Fibroblast of skin of scalp (primary cell): ENCODE measurements at regions not wholly inside any gene's neighbourhood (a gene's known extent, or its start where the extent isn't known, plus 50 kb on each side); places are given as distances from the start of the nearest gene placed in this dataset.
"Not testable (repeated sequence)": the region's sequence is repeated elsewhere in the genome, so short reads cannot be mapped to it uniquely, and the experiment has no call there.

Experiments
- DNase-seq: peaks from one replicate; pipeline ENCODE4 v3.0.0-alpha.2; 2013

DNA sequence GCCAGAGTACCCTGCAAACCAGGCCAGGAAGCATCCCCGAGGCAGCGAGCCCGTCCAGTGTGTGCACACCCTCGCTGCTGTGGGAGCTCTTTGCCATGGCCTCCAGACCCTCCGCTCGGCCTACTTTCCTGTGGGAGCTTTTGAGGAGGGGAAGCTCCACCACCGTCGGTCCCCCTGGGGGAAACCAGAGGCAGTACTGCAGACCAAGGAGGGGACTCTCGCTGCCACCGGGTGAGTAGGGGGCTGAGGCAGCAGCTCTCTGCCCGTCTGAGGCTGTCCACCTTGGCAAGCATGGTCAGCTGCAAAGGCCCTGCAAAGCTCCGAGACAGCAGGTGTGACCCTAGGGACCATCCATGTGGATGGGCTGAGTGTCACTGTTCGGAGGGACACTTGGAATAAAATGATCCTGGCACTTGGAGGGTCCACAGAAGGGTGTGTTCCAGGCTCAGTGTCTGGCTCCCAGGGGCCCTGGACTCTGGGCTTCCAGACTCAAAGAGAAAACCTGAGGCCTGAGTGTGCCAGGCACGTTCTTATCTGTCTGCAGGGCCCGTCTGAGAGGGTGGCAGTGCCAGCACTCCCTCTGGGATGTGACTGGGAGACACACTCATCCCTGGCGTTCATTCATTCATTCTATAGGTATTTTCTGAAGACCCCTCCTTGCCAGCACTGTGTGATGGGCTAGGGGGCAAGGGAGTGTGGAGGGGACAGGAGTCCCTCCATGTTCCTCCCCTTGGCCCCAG, 282.8 kb upstream of the HS6ST1 start:
- no peak for DNase-seq

DNA sequence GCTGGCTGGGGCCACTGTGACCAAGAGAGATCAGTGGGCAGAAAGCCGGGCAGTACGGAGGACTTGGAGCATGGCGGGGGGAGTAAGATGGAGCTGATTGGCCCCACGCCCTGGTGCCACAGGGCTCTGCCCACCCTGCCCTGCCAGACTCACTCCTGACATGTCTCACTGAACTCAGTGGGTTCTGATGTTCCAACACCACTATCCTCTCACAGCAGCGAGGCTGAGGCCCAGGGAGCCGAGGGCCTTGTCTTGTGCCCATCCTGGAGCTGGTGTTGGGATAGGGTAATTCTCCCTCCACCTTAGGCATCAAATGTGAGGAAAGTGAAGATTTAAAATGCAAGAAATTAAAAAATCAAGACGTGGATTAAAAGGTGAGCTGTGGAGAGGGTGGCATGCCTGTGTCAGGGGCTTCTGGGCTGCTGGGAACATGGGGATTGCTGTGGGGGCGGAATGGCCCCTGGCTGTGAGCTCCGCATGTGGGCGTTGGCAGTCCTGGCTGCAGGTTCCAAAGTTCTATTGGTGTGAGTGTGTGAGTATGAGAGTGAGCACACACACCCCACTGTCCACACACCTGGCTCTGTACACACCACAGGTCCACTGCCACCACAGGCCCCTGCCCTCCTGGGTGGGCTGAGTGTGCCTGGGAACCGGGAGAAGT, 283.5 kb upstream of the HS6ST1 start:
- no peak for DNase-seq

DNA sequence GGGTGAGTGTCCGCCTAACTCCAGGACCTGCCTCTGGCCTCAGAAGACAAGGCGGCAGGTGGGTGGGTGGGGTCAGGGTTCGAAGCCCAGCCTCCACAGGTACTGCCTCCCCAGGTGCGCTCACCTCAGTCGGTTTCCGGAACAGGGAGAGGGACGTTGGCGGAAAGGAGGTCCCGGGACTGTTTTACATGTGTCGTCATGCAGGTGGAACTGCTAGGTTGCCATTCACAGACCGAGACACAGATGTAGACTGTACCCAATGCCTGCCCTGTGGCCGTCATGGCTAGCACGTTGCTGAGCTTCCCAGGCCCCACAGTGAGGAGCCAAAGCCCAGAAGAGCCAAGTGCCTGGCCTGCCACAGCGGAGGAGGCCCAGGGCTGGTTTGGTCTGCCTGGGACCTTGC, 284.0 kb upstream of the HS6ST1 start:
- DNase-seq, result no peak

DNA sequence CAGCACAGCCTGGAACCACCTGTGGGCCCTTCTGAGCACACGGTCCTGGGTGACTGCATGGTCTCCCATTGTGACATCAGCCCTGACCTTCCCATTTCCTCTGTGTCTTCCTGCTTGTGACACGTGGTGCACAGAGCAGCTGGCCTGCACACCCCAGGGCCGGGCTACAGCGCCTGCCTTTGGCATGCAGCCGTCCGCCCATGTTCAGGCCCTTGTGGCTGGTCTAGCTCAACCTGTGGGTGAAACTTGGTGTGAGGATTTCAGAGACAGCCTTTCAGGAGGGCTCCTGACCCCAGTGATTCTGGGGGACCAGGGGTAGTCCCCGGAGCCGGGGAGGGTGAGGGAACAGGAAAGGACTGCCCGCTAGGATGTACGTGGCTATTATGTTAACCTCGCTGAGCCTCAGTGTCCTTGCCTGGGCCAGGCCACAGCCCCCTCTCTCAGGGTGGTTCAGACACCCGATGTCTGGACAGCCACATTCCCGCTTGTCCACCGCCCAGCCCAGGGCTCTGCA, 284.8 kb upstream of the HS6ST1 start:
- no peak for DNase-seq

DNA sequence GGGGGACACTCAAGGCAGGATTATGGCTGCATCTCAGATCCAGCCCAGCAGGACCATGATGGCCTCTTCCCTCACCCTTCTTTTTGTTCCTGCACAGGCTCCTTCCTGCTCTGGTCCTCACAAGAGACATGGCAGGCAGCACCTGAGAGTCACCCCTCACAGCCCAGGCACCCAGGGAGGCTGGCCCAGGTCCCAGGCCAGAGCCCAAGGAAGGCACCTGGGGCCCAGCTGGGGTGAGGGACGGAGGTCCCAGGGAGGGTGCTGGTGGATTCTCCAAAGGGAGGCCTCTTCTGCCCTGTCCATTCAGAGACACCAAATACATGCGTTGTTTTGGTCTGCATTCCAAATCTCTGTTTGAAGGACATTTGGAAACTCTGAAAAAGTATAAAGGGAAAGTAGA, 285.4 kb upstream of the HS6ST1 start:
- DNase-seq, result no peak

DNA sequence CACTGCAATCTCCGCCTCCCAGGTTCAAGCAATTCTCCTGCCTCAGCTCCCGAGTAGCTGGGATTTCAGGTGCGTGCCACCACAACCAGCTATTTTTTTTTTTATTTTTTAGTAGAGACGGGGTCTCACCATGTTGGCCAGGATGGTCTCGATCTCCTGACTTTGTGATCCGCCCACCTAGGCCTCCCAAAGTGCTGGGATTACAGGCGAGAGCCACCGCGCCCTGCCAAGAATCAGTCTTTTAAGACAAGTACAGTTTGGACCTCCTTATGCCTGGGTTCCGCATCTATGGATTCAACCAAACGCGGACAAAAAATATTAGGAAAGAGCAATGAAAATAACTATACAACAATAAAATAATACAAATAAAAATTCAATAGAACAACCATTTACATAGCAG, 285.9 kb upstream of the HS6ST1 start:
- not testable (repeated sequence) for DNase-seq

DNA sequence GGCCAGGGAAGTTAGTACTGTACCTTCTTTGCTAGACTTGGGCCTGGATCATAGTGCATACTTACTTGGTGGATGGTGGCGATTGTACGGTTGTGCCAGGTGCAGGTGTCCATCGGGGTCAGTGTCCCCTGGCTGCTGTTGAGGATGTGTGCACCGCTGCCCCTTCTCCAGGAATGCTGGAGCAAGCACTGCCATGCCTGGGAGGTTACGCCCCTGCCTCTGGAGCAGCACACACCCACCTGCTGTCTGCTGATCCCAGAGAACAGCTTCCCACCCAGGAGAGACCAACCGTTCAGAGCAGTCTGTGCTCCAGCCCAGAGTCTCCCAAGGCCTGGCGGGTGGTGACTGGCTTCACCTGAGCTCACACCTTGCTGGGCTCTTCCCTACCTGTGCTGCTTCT, 286.8 kb upstream of the HS6ST1 start:
- no peak for DNase-seq

DNA sequence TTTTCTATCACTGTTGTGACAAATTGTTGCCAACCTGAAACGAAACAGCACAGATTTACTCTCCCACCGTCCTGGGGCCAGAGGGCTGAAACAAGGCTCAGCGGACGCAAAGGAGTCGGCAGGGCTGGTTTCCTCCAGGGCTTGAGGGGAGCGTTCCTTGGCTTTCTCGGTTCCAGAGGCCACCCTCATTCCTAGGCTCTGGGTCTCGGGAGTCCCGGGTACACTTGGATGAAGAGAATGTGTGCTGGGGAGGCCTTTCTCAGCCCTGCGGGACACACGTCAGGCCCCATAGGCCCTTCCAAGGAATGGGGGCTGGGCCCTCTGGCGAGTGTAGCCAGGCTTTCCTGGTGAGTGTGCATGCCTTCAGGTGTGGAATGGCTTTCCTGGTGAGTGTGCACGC, 287.3 kb upstream of the HS6ST1 start:
- no peak for DNase-seq

DNA sequence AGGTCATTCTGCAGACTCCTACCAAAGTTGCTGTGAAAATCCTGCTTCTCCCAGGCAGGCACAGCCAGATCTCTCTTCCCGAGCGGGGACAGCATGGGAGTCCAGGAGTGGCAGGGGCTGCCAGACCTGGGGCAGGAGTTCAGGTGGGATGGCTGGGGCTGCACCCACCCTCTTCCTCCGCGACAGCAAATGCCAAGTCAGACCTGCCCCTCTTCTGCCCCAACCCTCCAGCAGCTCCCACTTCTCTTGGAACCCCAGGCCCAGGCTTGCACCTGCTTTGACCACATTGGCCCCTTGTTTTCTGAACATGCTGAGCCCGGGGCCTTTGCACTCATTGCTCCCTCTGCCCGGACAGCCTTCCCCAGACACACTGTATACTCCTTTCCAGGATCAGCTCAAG, 288.2 kb upstream of the HS6ST1 start:
- no peak for DNase-seq

DNA sequence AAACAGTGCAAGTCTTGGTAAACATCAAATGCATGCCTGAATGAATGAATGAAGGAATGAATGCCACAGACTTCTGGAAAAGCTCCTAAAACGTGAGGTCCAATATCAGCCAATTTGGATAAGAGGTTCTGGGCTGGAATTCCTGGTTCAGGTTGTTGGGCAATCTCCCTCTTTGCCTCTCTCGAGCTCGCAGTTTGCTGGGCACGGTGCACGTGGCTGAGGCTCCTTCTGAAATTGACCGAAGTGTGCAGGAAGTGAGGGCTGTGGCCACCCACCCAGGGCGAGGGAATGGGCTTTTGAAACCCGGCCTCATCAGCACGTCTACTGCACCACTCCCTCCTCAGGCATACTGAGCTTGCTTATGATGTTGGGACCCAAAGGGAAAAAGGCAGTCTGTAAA, 288.8 kb upstream of the HS6ST1 start:
- DNase-seq, result peak; percentile 31

DNA sequence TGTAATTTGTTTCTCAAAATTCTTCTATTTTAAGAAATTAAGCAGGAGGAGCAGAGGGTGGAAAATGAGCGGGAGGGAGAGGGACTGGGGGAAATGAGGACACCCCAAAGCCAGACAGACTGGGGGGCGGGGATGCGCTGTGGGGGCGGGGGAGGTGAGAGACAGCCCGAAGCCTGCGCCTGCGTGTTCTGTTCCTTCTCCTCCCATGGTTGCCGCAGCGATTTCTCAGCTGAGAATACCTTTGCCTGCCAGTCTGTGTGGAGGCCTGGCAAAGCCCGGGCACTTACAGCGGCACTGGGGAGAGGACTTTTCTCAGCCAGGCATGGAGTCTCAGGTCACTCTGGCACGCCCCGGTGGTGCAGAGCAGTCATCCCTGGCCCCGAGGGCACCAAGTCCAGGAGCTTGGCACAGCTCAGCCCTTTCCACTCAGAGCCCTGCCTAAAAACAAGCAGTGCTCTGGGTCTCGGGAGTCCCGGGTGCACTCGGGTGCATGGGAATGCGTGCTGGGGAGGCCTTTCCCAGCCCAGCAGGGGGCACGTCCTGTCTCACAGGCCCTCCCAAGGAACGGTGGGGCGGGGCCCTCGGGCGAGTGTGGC, 289.3 kb upstream of the HS6ST1 start:
- peak; percentile 29 for DNase-seq

DNA sequence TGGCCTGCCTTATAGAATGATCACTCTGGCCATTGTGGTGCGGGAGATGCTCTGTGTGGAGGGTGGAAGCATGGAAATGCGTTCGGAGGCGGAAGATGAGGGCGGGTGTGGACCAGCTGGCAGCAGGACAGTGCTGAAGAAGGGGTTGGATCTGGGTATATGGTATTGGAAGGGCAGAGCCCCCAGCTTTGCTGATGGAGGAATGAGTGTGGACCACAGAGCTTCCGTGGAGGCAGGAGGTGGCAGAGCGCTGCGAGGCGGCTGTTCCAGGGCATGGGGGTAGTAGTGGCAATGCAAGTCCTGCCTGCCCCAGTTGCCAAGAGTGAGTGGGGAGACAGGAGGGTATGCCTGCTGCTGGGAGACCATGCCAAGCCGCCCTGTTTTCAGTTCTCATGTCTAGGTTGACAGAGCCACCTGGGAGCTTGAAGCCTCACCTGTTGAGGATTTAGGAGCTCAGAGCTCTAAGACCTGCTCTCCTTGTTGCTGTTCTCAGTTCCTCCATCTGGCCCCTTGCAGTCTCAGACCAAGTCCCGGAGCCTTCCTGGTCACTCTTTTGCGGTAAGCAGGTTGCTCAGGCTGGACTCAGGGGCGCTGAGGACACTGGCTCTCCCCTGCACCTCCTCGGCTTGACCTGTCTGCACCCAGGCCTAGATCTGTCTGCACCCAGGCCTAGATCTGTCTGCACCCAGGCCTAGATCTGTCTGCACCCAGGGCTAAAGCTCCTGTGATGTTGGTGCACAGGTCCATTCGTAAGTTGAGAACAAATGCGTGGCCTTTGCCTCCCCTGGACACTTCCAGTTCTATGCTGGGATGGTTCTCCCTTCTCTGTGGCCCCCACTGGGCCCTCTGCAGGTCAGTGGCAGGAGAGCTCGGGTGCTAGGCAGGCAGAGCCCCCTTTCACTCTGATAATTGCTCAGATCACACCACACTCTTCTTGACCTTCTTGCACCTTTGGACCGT, 290.5 kb upstream of the HS6ST1 start:
- DNase-seq, result no peak

DNA sequence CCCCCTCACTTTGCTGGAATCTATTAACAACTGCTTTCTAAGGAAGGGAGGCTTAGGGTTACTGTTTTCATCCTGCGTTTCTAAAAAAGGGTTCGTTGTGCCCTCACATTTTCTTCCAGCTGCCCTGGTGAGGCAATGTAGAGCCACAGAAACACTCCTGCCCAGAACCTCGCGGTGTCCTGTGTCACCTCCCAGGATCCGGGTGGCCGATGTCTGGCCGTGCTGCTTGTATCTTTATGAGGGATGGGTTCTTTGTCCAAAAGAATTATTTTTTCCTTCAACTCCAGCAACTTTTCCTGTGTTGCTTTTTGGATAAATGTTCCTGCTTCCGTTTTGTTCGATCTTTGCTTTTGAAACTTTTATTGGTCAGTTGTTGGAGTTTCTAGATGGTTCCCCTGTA, 291.8 kb upstream of the HS6ST1 start:
- no peak for DNase-seq

DNA sequence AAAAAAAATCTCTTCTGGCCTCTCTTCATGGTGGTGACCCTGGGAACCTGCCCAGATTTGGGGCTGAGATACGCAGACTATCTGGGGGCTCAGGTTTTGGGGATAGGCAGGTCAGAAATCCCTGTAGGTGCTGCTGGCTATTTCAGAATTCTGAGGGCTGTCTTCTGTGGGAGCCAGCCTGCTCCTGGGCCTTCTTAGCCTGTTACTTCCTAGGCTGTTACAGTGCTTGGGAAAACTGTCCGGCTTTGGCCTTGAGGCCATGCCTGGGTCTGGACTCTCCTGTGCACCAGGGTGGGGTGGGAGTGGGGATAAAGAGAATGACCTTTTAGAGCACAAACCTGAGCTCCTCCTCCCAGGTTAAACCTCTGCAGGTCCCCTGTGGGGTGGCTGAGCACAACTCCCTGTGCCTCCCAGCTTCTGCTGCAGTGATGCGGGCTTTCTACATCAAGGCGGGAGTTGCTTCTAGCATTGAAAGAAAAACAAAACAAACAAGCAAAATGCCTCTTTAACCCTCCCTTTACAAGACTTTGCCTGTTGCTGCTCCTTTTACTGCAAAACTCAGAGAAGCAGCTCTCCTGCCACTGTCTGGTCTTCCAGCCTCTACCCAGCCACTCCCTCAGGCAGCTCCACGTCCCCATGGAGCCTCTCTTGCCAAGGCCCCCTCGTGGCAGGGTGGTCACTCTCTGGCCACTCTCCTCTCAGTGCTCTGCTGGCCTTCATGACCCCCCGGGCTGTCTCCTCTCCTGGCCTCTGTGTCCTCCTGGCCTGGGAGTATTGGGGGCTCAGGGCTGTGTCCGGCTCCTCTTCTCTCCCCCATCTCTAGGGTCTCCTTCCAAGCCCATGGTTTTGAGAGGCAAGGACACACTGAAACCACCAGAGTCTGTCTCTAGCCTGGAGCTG, 293.0 kb upstream of the HS6ST1 start:
- DNase-seq, result no peak

DNA sequence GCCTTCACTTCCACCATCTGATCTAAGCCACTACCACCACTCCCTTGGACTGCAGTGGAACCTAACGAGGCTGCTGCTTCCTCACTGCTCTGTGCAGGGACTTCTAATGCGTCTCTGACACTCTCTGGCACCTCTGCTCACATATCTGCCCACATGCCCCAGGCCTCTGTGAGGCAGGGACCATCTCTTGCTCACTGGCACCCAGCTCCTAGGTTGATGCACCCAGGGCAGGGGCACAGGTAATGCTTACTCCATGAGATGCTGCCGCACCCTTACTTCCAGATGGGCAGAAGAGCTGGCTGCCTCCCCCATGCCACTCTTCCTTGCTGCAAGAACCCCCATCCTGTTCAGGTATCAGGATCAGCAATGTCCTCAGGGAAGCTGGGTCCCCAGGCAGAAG, 294.0 kb upstream of the HS6ST1 start:
- DNase-seq, result no peak

DNA sequence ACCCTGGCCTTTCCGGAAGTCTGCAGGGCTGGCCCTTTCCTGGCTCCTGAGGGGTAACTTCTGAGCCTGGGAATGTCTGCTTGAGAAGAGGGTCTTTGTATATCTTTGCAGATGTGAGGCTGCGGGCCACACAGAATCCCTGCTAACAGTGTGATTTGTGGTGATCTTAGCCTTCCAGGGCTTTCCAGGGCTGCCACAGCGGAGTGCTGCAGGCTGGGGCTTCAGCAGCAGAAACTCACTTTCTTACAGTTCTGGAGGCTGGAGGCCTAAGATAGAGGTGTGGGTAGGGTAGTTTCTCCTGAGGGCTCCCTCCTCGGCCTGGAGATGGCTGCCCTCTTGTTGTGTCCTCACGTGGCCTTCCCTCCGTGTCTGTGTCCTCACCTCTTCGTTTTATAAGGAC, 294.7 kb upstream of the HS6ST1 start:
- no peak for DNase-seq

DNA sequence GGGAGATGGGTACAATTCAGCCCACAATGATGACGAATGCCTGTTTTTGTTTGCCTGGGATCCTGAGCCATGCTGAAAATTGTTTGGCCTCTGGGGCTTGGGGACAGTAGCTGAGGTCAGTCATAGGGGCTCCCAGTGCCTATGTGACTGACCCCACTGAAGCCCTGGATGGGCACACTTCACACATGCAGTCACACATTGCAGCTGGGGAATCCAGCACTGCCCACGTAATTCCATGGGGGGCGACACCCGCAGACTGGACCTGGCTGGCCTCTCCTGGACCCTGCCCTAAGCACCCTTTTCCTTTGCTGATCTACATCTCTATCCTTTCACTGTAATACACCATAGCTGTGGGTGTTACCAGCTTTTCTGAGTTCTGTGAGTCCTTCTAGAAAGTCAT, 295.2 kb upstream of the HS6ST1 start:
- no peak for DNase-seq

DNA sequence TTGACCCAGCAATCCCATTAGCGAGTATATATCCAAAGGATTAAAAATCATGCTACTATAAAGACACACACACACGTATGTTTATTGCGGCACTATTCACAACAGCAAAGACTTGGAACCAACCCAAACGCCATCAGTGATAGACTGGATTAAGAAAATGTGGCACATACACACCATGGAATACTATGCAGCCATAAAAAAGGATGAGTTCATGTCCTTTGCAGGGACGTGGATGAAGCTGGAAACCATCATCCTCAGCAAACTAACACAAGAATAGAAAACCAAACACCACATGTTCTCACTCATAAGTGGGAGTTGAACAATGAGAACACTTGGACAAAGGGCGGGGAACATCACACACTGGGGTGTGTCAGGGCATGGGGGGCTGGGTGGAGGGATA, 296.2 kb upstream of the HS6ST1 start:
- not testable (repeated sequence) for DNase-seq

DNA sequence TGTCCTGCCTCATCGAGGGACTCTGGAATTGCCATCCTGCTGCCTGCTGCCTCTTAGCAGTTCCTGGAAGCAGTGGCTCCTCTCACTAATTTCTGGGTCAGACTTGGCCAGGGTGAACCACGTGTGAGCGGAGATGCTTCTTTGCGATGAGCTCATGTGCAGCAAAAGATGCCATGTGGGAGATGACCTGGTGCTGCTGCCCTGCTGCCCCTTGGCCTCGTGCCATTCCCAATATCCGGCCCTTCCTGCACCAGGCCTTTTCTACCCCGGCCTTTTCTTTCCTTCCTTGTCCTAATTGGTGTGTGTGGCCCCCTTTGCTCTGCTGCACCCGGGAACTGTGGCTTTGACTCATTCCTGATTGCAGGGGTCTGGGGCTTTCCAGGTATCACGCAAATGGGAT, 296.9 kb upstream of the HS6ST1 start:
- no peak for DNase-seq

DNA sequence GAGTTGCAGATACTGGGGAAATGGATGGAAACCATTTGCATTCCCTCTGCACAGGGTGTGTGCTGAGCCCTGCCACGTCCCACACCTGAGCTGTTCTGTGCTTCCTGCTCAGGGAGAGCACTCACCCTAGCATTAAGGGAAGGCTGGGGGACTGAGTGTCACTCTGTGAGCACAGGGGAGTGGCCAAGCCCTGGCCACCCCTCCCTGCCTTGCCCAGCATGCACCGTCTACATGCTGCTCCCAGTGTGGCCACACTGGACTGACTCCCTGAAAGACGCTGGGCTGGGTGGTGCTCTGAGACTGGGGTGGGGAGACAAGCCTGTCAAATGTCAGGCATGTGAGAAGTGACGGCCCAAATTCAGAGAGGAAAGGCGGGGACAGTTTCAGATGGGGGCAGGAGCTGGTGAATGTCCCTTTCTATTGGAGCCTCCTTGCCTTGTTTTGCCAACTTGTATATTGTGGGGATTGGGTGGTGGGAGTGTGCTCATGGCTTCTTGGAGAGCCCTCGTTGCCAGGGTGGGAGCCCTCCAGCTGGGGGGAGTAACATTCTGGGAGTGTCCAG, 298.4 kb upstream of the HS6ST1 start:
- DNase-seq, result no peak

DNA sequence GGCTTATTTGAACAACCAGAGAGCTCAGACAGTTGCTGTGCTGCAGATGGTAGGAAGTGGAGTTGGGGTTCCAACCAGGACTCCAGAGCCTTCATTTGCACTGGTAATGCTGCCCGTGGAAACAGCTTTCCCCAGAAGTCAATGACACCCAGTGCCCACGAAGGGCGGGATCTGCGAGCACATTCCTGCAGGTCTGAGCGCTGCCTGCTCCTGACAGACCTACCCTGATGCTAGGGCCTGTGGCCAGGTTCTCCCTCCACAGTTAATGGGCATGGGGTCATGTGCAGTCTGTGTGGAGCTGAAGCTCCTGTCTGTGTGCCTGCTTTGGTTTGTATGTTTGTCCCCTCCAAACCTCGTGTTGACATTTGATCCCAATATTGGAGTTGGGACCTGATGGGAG, 299.0 kb upstream of the HS6ST1 start:
- DNase-seq, result no peak
